ENCODE measurements at regions not wholly inside any gene's neighbourhood (a gene's known extent, or its start where the extent isn't known, plus 50 kb on each side); places are given as distances from the start of the nearest gene placed in this dataset.
A peak's percentile ranks its signal among the peaks of the same experiment; 100 is the strongest.
"Not testable (repeated sequence)": the region's sequence is repeated elsewhere in the genome, so short reads cannot be mapped to it uniquely, and the experiment has no call there.

DNA sequence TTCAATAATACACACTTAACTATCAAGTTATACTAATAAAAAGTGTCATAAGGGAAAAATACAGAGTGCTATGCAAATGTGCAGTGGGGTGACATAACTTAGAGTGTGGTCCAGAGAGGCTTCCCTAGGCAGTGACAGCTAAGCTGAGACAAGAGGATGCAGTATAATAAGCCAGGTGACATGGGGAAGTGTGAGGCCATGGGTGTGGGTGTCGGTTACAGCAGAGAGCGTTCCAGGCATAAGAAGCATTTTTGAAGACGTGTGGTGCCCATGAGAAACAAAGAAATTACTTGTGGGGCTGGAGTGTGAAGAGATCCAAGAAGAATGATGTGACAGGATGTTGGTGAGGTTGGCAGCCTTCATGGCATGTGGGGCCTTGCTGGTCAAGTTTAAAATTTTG lies 78.1 kb upstream of the PICALM start:
- Histone ChIP-seq H3K9ac (ENCODE audit: low read length) (no peak overlapping the region), H3K36me3 (ENCODE audit: control insufficient read depth in 1 of 2, insufficient read depth in 2 of 2, low read depth in 1 of 2, low read length in 2 of 2) (no peaks in the 10 kb centered on the region), H2AFZ (ENCODE audit: low read depth, low read length) (no peak overlapping the region), H2AK5ac (ENCODE audit: low read length, severe bottlenecking) (peak overlapping the region; percentile 28), H3K27ac (ENCODE audit: low read length, poor library complexity, severe bottlenecking) (no peak overlapping the region), H2BK15ac (ENCODE audit: low read depth, poor library complexity, severe bottlenecking) (no peak overlapping the region), H4K8ac (ENCODE audit: low read length) (no peak overlapping the region), H3K79me1 (replicated peaks; ENCODE audit: low read length, poor library complexity, severe bottlenecking) (peaks cover 4% of the 10 kb centered on the region), H3K4ac (ENCODE audit: low read depth in 1 of 2, low read length in 2 of 2) (no peak overlapping the region), H3K27me3 (ENCODE audit: control insufficient read depth in 1 of 2, insufficient read depth in 1 of 2, low read length in 2 of 2) (no peaks in the 10 kb centered on the region), H2BK120ac (ENCODE audit: low read depth, low read length) (no peak overlapping the region), H3K9me3 (ENCODE audit: control insufficient read depth, low read length) (no peaks in the 10 kb centered on the region), H3K4me3 (ENCODE audit: insufficient read depth in 1 of 2, low read depth in 1 of 2, low read length in 2 of 2) (no peak overlapping the region), H3K23ac (ENCODE audit: low read length in 2 of 2) (peak overlapping the region in 1 of 2 experiments; percentile 64), H3K4me1 (ENCODE audit: control insufficient read depth, insufficient read depth, low read depth, low read length) (peaks cover 17% of the 10 kb centered on the region), H3K4me2 (ENCODE audit: low read length, poor library complexity, severe bottlenecking) (no peak overlapping the region), H2BK5ac (ENCODE audit: low read depth, low read length, poor library complexity, severe bottlenecking) (no peak overlapping the region), H3K14ac (ENCODE audit: low read length in 2 of 2) (no peak overlapping the region), H4K91ac (ENCODE audit: low read length) (no peak overlapping the region), H3K18ac (ENCODE audit: low read depth in 1 of 2, low read length in 2 of 2) (no peak overlapping the region), H2BK12ac (ENCODE audit: low read length in 2 of 2) (no peak overlapping the region)
- no peak for DNase-seq
- 96% methylated on average over 3 of the region's 3 CpGs for WGBS

DNA sequence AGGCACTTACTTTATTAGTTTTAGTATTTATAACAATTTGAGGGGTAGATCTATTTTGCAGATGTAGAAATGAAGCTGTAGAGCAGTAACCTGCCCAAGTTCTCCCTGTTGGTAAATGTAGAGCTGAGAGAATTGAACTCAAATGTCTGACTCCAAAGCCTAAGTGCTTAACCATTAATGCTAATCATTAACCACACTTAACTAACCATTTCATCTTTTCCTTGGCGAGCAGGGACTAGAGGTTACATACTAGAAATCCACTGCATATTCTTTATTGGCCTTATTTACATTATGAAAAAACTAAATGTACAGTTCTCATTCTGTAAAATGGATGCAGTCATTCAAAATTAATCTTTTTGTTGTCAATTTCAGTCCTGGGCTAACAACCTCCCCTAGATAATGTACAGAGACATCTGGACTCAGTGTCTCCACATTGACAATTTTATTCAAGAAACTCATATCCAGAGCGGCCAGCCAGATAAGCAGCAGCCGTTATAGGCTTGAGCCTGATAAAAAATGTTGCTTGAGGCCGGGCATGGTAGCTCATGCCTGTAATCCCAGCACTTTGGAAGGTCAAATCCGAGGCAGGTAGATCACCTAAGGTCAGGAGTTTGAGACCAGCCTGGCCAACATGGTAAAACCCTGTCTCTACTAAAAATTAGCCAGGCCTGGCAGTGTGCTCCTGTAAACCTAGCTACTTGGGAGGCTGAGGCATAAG lies 76.7 kb upstream of the PICALM start:
- H4K91ac ChIP-seq (ENCODE audit: low read length) = no peak overlapping the region
- H3K9ac ChIP-seq (ENCODE audit: low read length) = no peak overlapping the region
- 90% methylated on average over 4 of the region's 5 CpGs for WGBS

DNA sequence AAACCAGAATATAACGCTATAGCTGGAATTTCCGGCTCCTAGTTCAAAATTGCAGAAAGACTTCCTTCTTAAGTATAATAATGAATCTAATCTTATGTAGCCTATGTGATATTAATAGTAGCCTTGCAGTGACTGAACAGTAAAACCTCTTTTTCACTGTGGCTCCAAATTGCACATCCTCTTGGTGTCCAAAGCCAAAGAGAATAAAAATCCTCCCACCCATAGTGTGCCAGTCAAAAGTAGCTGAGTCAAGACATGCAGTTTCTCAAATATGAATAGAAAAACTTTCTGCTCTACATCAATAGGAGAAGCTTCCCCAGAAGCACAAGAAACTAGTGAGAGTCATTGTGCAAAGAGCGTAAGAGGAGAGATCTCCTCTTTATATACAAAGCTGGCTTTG lies 76.0 kb upstream of the PICALM start:
- Histone ChIP-seq H2BK120ac (ENCODE audit: low read depth, low read length) (no peak overlapping the region), H3K18ac (ENCODE audit: low read depth in 1 of 2, low read length in 2 of 2) (no peak overlapping the region), H3K27ac (ENCODE audit: low read length, poor library complexity, severe bottlenecking) (peak overlapping the region; percentile 97), H3K9me3 (ENCODE audit: control insufficient read depth, low read length) (no peaks in the 10 kb centered on the region), H2BK15ac (ENCODE audit: low read depth, poor library complexity, severe bottlenecking) (no peak overlapping the region), H3K79me1 (replicated peaks; ENCODE audit: low read length, poor library complexity, severe bottlenecking) (peaks cover 4% of the 10 kb centered on the region), H3K4me2 (ENCODE audit: low read length, poor library complexity, severe bottlenecking) (peak overlapping the region; percentile 51), H2BK12ac (ENCODE audit: low read length in 2 of 2) (no peak overlapping the region), H3K4me3 (ENCODE audit: insufficient read depth in 1 of 2, low read depth in 1 of 2, low read length in 2 of 2) (no peak overlapping the region), H4K8ac (ENCODE audit: low read length) (no peak overlapping the region), H3K9ac (ENCODE audit: low read length) (no peak overlapping the region), H3K23ac (ENCODE audit: low read length in 2 of 2) (no peak overlapping the region), H2AFZ (ENCODE audit: low read depth, low read length) (no peak overlapping the region), H2BK5ac (ENCODE audit: low read depth, low read length, poor library complexity, severe bottlenecking) (peak overlapping the region; percentile 53), H3K4ac (ENCODE audit: low read depth in 1 of 2, low read length in 2 of 2) (no peak overlapping the region), H4K91ac (ENCODE audit: low read length) (no peak overlapping the region), H2AK5ac (ENCODE audit: low read length, severe bottlenecking) (peak overlapping the region; percentile 85), H3K36me3 (ENCODE audit: control insufficient read depth in 1 of 2, insufficient read depth in 2 of 2, low read depth in 1 of 2, low read length in 2 of 2) (no peaks in the 10 kb centered on the region), H3K14ac (ENCODE audit: low read length in 2 of 2) (no peak overlapping the region), H3K4me1 (ENCODE audit: control insufficient read depth, insufficient read depth, low read depth, low read length) (peaks cover 7% of the 10 kb centered on the region), H3K27me3 (ENCODE audit: control insufficient read depth in 1 of 2, insufficient read depth in 1 of 2, low read length in 2 of 2) (no peaks in the 10 kb centered on the region)
- DNase-seq = no peak
- 100% methylated on average over 1 of the region's 3 CpGs for WGBS

More for the DNA sequence above, 76.7 kb upstream of the PICALM start:
- Histone ChIP-seq H2BK12ac (ENCODE audit: low read length in 2 of 2) (no peak overlapping the region), H3K18ac (ENCODE audit: low read depth in 1 of 2, low read length in 2 of 2) (no peak overlapping the region), H3K4me1 (ENCODE audit: control insufficient read depth, insufficient read depth, low read depth, low read length) (peaks cover 7% of the 10 kb centered on the region), H3K4me3 (ENCODE audit: insufficient read depth in 1 of 2, low read depth in 1 of 2, low read length in 2 of 2) (no peak overlapping the region), H3K4me2 (ENCODE audit: low read length, poor library complexity, severe bottlenecking) (no peak overlapping the region), H2BK120ac (ENCODE audit: low read depth, low read length) (no peak overlapping the region), H3K23ac (ENCODE audit: low read length in 2 of 2) (no peak overlapping the region), H3K79me1 (replicated peaks; ENCODE audit: low read length, poor library complexity, severe bottlenecking) (peaks cover 4% of the 10 kb centered on the region), H3K4ac (ENCODE audit: low read depth in 1 of 2, low read length in 2 of 2) (no peak overlapping the region), H3K36me3 (ENCODE audit: control insufficient read depth in 1 of 2, insufficient read depth in 2 of 2, low read depth in 1 of 2, low read length in 2 of 2) (no peaks in the 10 kb centered on the region), H2AK5ac (ENCODE audit: low read length, severe bottlenecking) (peak overlapping the region; percentile 47), H3K14ac (ENCODE audit: low read length in 2 of 2) (no peak overlapping the region), H3K9me3 (ENCODE audit: control insufficient read depth, low read length) (no peaks in the 10 kb centered on the region), H3K27ac (ENCODE audit: low read length, poor library complexity, severe bottlenecking) (peak overlapping the region; percentile 97), H2BK5ac (ENCODE audit: low read depth, low read length, poor library complexity, severe bottlenecking) (peak overlapping the region; percentile 85), H4K8ac (ENCODE audit: low read length) (no peak overlapping the region), H2AFZ (ENCODE audit: low read depth, low read length) (no peak overlapping the region), H2BK15ac (ENCODE audit: low read depth, poor library complexity, severe bottlenecking) (no peak overlapping the region), H3K27me3 (ENCODE audit: control insufficient read depth in 1 of 2, insufficient read depth in 1 of 2, low read length in 2 of 2) (no peaks in the 10 kb centered on the region)
- no peak for DNase-seq

DNA sequence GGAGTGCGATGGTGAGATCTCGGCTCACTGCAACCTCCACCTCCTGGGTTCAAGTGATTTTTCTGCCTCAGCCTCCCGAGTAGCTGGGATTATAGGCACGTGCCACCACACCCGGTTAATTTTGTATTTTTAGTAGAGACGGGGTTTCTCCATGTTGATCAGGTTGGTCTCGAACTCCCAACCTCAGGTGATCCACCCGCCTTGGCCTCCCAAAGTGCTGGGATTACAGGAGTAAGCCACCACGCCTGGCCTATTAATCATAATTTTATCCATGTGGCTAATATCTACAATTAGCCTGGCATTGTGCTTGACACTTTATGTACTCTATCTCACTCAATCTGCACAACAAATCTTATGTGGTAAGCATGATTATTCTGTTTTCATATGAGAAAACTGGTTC lies 75.2 kb upstream of the PICALM start:
- H3K4me1 ChIP-seq (ENCODE audit: control insufficient read depth, insufficient read depth, low read depth, low read length); H3K79me1 ChIP-seq (replicated peaks; ENCODE audit: low read length, poor library complexity, severe bottlenecking); H4K8ac ChIP-seq (ENCODE audit: low read length); H2BK120ac ChIP-seq (ENCODE audit: low read depth, low read length); H2BK5ac ChIP-seq (ENCODE audit: low read depth, low read length, poor library complexity, severe bottlenecking); H3K9me3 ChIP-seq (ENCODE audit: control insufficient read depth, low read length); H3K14ac ChIP-seq (ENCODE audit: low read length in 2 of 2); H3K4ac ChIP-seq (ENCODE audit: low read depth in 1 of 2, low read length in 2 of 2); H4K91ac ChIP-seq (ENCODE audit: low read length); H3K23ac ChIP-seq (ENCODE audit: low read length in 2 of 2); H2AK5ac ChIP-seq (ENCODE audit: low read length, severe bottlenecking); H2BK15ac ChIP-seq (ENCODE audit: low read depth, poor library complexity, severe bottlenecking); H3K4me3 ChIP-seq (ENCODE audit: insufficient read depth in 1 of 2, low read depth in 1 of 2, low read length in 2 of 2); H3K9ac ChIP-seq (ENCODE audit: low read length); DNase-seq; H2AFZ ChIP-seq (ENCODE audit: low read depth, low read length); H3K27me3 ChIP-seq (ENCODE audit: control insufficient read depth in 1 of 2, insufficient read depth in 1 of 2, low read length in 2 of 2); H3K4me2 ChIP-seq (ENCODE audit: low read length, poor library complexity, severe bottlenecking); H3K36me3 ChIP-seq (ENCODE audit: control insufficient read depth in 1 of 2, insufficient read depth in 2 of 2, low read depth in 1 of 2, low read length in 2 of 2); H3K18ac ChIP-seq (ENCODE audit: low read depth in 1 of 2, low read length in 2 of 2); H2BK12ac ChIP-seq (ENCODE audit: low read length in 2 of 2): not testable (repeated sequence)
- peak overlapping the region; percentile 97 for H3K27ac ChIP-seq (ENCODE audit: low read length, poor library complexity, severe bottlenecking)
- 100% methylated on average over 7 of the region's 9 CpGs for WGBS
